ENCODE measurements at regions not wholly inside any gene's neighbourhood (a gene's known extent, or its start where the extent isn't known, plus 50 kb on each side); places are given as distances from the start of the nearest gene placed in this dataset.

GRCh38 chr11:69416143-69416515 lies 65.3 kb upstream of the LINC01488 start:
- TF ChIP-seq CTCF (IDR thresholded peaks at IDR 0.05; ENCODE audit: borderline replicate concordance, extremely low read depth, low read length, poor library complexity, severe bottlenecking), result no peak
- TF ChIP-seq EZH2 (IDR thresholded peaks at IDR 0.05; ENCODE audit: borderline replicate concordance, low read depth, low read length, severe bottlenecking), result no peak
- no peaks in the 10 kb centered on the region for H4K20me1 ChIP-seq (ENCODE audit: insufficient read depth, low read length)
- no peaks in the 10 kb centered on the region for H3K9me3 ChIP-seq (ENCODE audit: insufficient read depth, low read length, severe bottlenecking)
- H3K9ac ChIP-seq (ENCODE audit: low read depth, low read length), result no peak overlapping the region
- ATAC-seq (ENCODE audit: insufficient read depth, low read depth) (no peak), DNase-seq (no peak)
- H2AFZ ChIP-seq (ENCODE audit: low read depth, low read length), result no peak overlapping the region
- H3K27me3 ChIP-seq (ENCODE audit: insufficient read depth, low read length, poor library complexity), result no peaks in the 10 kb centered on the region
- H3K36me3 ChIP-seq (ENCODE audit: insufficient read depth, low read length), result no peaks in the 10 kb centered on the region
- no peaks in the 10 kb centered on the region for H3K79me2 ChIP-seq (ENCODE audit: insufficient read depth, low read length)
- H3K4me1 ChIP-seq (ENCODE audit: insufficient read depth, low read length), result no peaks in the 10 kb centered on the region
- no peak overlapping the region for H3K27ac ChIP-seq (ENCODE audit: low read length)
- no peak overlapping the region for H3K4me2 ChIP-seq (ENCODE audit: insufficient read depth, low read length)
- no peak overlapping the region for H3K4me3 ChIP-seq (ENCODE audit: low read depth in 1 of 2, low read length in 2 of 2)

GRCh38 chr11:69416762-69417698 lies 64.4 kb upstream of the LINC01488 start:
- H2AFZ ChIP-seq (ENCODE audit: low read depth, low read length), result no peak overlapping the region
- no peaks in the 10 kb centered on the region for H3K9me3 ChIP-seq (ENCODE audit: insufficient read depth, low read length, severe bottlenecking)
- no peaks in the 10 kb centered on the region for H3K4me1 ChIP-seq (ENCODE audit: insufficient read depth, low read length)
- no peaks in the 10 kb centered on the region for H3K79me2 ChIP-seq (ENCODE audit: insufficient read depth, low read length)
- no peaks in the 10 kb centered on the region for H4K20me1 ChIP-seq (ENCODE audit: insufficient read depth, low read length)
- no peak for ATAC-seq (ENCODE audit: insufficient read depth, low read depth)
- TF ChIP-seq CTCF (IDR thresholded peaks at IDR 0.05; ENCODE audit: borderline replicate concordance, extremely low read depth, low read length, poor library complexity, severe bottlenecking) (no peak), EZH2 (IDR thresholded peaks at IDR 0.05; ENCODE audit: borderline replicate concordance, low read depth, low read length, severe bottlenecking) (no peak)
- no peak overlapping the region for H3K4me2 ChIP-seq (ENCODE audit: insufficient read depth, low read length)
- H3K4me3 ChIP-seq (ENCODE audit: low read depth in 1 of 2, low read length in 2 of 2), result no peak overlapping the region
- H3K27me3 ChIP-seq (ENCODE audit: insufficient read depth, low read length, poor library complexity), result no peaks in the 10 kb centered on the region
- no peak overlapping the region for H3K9ac ChIP-seq (ENCODE audit: low read depth, low read length)
- no peaks in the 10 kb centered on the region for H3K36me3 ChIP-seq (ENCODE audit: insufficient read depth, low read length)
- H3K27ac ChIP-seq (ENCODE audit: low read length), result no peak overlapping the region
- DNase-seq, result no peak

GRCh38 chr11:69417699-69418085 lies 63.8 kb upstream of the LINC01488 start:
- Histone ChIP-seq H3K4me1 (ENCODE audit: insufficient read depth, low read length) (no peaks in the 10 kb centered on the region), H3K27ac (ENCODE audit: low read length) (no peak overlapping the region), H3K4me2 (ENCODE audit: insufficient read depth, low read length) (no peak overlapping the region), H2AFZ (ENCODE audit: low read depth, low read length) (no peak overlapping the region), H3K9ac (ENCODE audit: low read depth, low read length) (no peak overlapping the region), H3K27me3 (ENCODE audit: insufficient read depth, low read length, poor library complexity) (no peaks in the 10 kb centered on the region), H3K9me3 (ENCODE audit: insufficient read depth, low read length, severe bottlenecking) (no peaks in the 10 kb centered on the region), H3K36me3 (ENCODE audit: insufficient read depth, low read length) (no peaks in the 10 kb centered on the region), H3K79me2 (ENCODE audit: insufficient read depth, low read length) (no peaks in the 10 kb centered on the region), H3K4me3 (ENCODE audit: low read depth in 1 of 2, low read length in 2 of 2) (no peak overlapping the region), H4K20me1 (ENCODE audit: insufficient read depth, low read length) (no peaks in the 10 kb centered on the region)
- ATAC-seq (ENCODE audit: insufficient read depth, low read depth) (no peak), DNase-seq (no peak)
- TF ChIP-seq CTCF (IDR thresholded peaks at IDR 0.05; ENCODE audit: borderline replicate concordance, extremely low read depth, low read length, poor library complexity, severe bottlenecking) (no peak), EZH2 (IDR thresholded peaks at IDR 0.05; ENCODE audit: borderline replicate concordance, low read depth, low read length, severe bottlenecking) (no peak)
